ENCODE measurements at regions not wholly inside any gene's neighbourhood (a gene's known extent, or its start where the extent isn't known, plus 50 kb on each side); places are given as distances from the start of the nearest gene placed in this dataset.
A peak's percentile ranks its signal among the peaks of the same experiment; 100 is the strongest.

GRCh38 chr9:99377790-99378775, 156.0 kb downstream of the SEC61B start:
- FAIRE-seq (peak; percentile 85), ATAC-seq (peak; percentile 82), DNase-seq (ENCODE audit: low spot score) (peak; percentile 64)
- H3K4me3 ChIP-seq (replicated peaks in 1 of 3; ENCODE audit: insufficient read depth in 1 of 3, low read depth in 2 of 3, low read length in 3 of 3) = peak overlapping the region in 1 of 3 experiments; percentile 37; a peak in 2 of 6 replicates
- in situ Hi-C loops (cut with HindIII; ENCODE audit: extremely low pct_ligation_motif_present, low pct_unique_long_range_greater_than_20kb) = no loop called here
- ChIA-PET POLR2A (no interaction called here), CTCF (ENCODE audit: low intra/inter-chr PET ratio, low total read pairs) (no interaction called here)
- H3K9me3 ChIP-seq (ENCODE audit: low read length) = no peaks in the 10 kb centered on the region
- no peaks in the 10 kb centered on the region for H4K20me1 ChIP-seq (ENCODE audit: insufficient read depth, low read length)
- peak overlapping the region; percentile 44 for H3K27ac ChIP-seq (ENCODE audit: extremely low read length, insufficient read depth, low read length)
- peak overlapping the region; percentile 61 for H3K4me2 ChIP-seq (ENCODE audit: low read depth, low read length)
- H2AFZ ChIP-seq (ENCODE audit: low read length) = peak overlapping the region; percentile 11
- H3K4me1 ChIP-seq (ENCODE audit: insufficient read depth, low read length) = peaks cover 63% of the 10 kb centered on the region
- BruUV-seq (replicated peaks) = no TSS peak
- H3K27me3 ChIP-seq (ENCODE audit: control insufficient read depth in 1 of 2, insufficient read depth in 2 of 2, low read length in 2 of 2) = no peaks in the 10 kb centered on the region
- intact Hi-C loops (cut with micrococcal nuclease; ENCODE audit: unreplicated experiment) = no loop called here
- WGBS (ENCODE audit: low lambda C conversion rate) = 2% methylated on average over 10 of the region's 10 CpGs
- H3K9ac ChIP-seq (ENCODE audit: insufficient read depth, low read depth, low read length) = no peak overlapping the region
- no peaks in the 10 kb centered on the region for H3K79me2 ChIP-seq (ENCODE audit: insufficient read depth, low read length)
- H3K36me3 ChIP-seq (replicated peaks in 1 of 2; ENCODE audit: control insufficient read depth in 1 of 2, insufficient read depth in 2 of 2, low read length in 2 of 2) = no peaks in the 10 kb centered on the region
- TF ChIP-seq ZNF251 (CRISPR knock-in tag; IDR thresholded peaks at IDR 0.05) (no peak), ZNF710 (CRISPR knock-in tag; IDR thresholded peaks at IDR 0.05; ENCODE audit: borderline replicate concordance) (peak; percentile 59; the same call in 1 of the 2 replicates), USF2 (IDR thresholded peaks at IDR 0.05; ENCODE audit: low read depth, low read length) (no peak), USF2 (CRISPR knock-in tag; IDR thresholded peaks at IDR 0.05; ENCODE audit: borderline replicate concordance) (no peak), HNF4A (CRISPR knock-in tag; IDR thresholded peaks at IDR 0.05) (peak; percentile 44; the same call in 1 of the 2 replicates), NKX3-1 (CRISPR knock-in tag; IDR thresholded peaks at IDR 0.05) (no peak), SOX6 (IDR thresholded peaks at IDR 0.05) (no peak), SOX6 (CRISPR knock-in tag; IDR thresholded peaks at IDR 0.05) (peak; percentile 62), ZNF281 (CRISPR knock-in tag; IDR thresholded peaks at IDR 0.05; ENCODE audit: borderline replicate concordance) (peak; percentile 31; the same call in 1 of the 2 replicates), PTBP1 (IDR thresholded peaks at IDR 0.05; ENCODE audit: low read depth, low read length, poor library complexity, severe bottlenecking) (no peak), THYN1 (CRISPR knock-in tag; IDR thresholded peaks at IDR 0.05; ENCODE audit: borderline replicate concordance, low read depth) (no peak), MAFF (IDR thresholded peaks at IDR 0.05; ENCODE audit: low read depth, low read length) (peak; percentile 49)
